Neural progenitor cell (in vitro differentiated cells): ENCODE measurements at regions not wholly inside any gene's neighbourhood (a gene's known extent, or its start where the extent isn't known, plus 50 kb on each side); places are given as distances from the start of the nearest gene placed in this dataset.
"Not testable (repeated sequence)": the region's sequence is repeated elsewhere in the genome, so short reads cannot be mapped to it uniquely, and the experiment has no call there.

Source experiments
- DNase-seq: peaks from one replicate; pipeline ENCODE4 v3.0.0-alpha.2; 2016; ENCODE audit warnings: low spot score
- H2AFZ ChIP-seq: fragments of 200-600 bp; sonication (generic); replicated peaks from 2 replicates; pipeline ENCODE4 v1.6.1; 2016; ENCODE audit warnings: antibody characterized with exemption
- H3F3A ChIP-seq: fragments of 200-600 bp; sonication (generic); 2 replicates; pipeline ENCODE4 v1.6.1; 2016; ENCODE audit warnings: antibody characterized with exemption, low read depth
- H3K27ac ChIP-seq: fragments of 200-600 bp; sonication (generic); 2 replicates; pipeline ENCODE4 v1.5.1; 2016; ENCODE audit warnings: mild to moderate bottlenecking
- H3K27me3 ChIP-seq: fragments of 200-600 bp; sonication (generic); 2 replicates; pipeline ENCODE4 v1.6.1; 2016; ENCODE audit warnings: mild to moderate bottlenecking, moderate library complexity
- H3K36me3 ChIP-seq: fragments of 200-600 bp; sonication (generic); 2 replicates; pipeline ENCODE4 v1.5.1; 2016
- H3K4me1 ChIP-seq: fragments of 200-600 bp; sonication (generic); 2 replicates; pipeline ENCODE4 v1.6.1; 2016; ENCODE audit warnings: mixed run types
- H3K4me2 ChIP-seq: fragments of 200-600 bp; sonication (generic); 2 replicates; pipeline ENCODE4 v1.6.1; 2016
- H3K4me3 ChIP-seq: fragments of 200-600 bp; sonication (generic); 2 replicates; pipeline ENCODE4 v1.5.1; 2016
- H3K79me2 ChIP-seq: fragments of 200-600 bp; sonication (generic); 2 replicates; pipeline ENCODE4 v1.6.1; 2016; ENCODE audit warnings: low read depth
- H3K9ac ChIP-seq: fragments of 200-600 bp; sonication (generic); 2 replicates; pipeline ENCODE4 v1.6.1; 2016
- H3K9me3 ChIP-seq: fragments of 200-600 bp; sonication (generic); 2 replicates; pipeline ENCODE4 v1.5.1; 2016; ENCODE audit warnings: low read depth
- H4K20me1 ChIP-seq: fragments of 200-600 bp; sonication (generic); 2 replicates; pipeline ENCODE4 v1.6.1; 2016; ENCODE audit warnings: low read depth
- H3K27ac Mint-ChIP-seq: 3 replicates; pipeline ENCODE4 v1.8.0; 2021; ENCODE audit warnings: mixed read lengths
- H3K27me3 Mint-ChIP-seq: 2 replicates; pipeline ENCODE4 v1.8.0; 2022; ENCODE audit warnings: low read depth, mild to moderate bottlenecking, inconsistent platforms, moderate library complexity, mixed read lengths; ENCODE audit not compliant: insufficient read depth
- H3K36me3 Mint-ChIP-seq: 3 replicates; pipeline ENCODE4 v1.8.0; 2021; ENCODE audit warnings: mixed read lengths
- H3K4me1 Mint-ChIP-seq: 3 replicates; pipeline ENCODE4 v1.8.0; 2021; ENCODE audit warnings: mixed read lengths
- H3K4me3 Mint-ChIP-seq: 3 replicates; pipeline ENCODE4 v1.8.0; 2021; ENCODE audit warnings: mild to moderate bottlenecking, moderate library complexity, mixed read lengths
- H3K9me3 Mint-ChIP-seq: 3 replicates; pipeline ENCODE4 v1.8.0; 2020; ENCODE audit warnings: mixed read lengths
- EZH2 ChIP-seq: fragments of 200-600 bp; sonication (generic); IDR thresholded peaks from 2 replicates; pipeline ENCODE4 v1.6.1; 2017; ENCODE audit warnings: antibody characterized with exemption, mild to moderate bottlenecking, moderate library complexity
- EZH2phosphoT487 ChIP-seq: fragments of 200-600 bp; sonication (generic); IDR thresholded peaks from 2 replicates; pipeline ENCODE4 v1.6.1; 2017; ENCODE audit warnings: antibody characterized with exemption
- TF ChIP-seq, protein P1 (sequence below): fragments of 200-600 bp; sonication (generic); IDR thresholded peaks from 2 replicates; pipeline ENCODE4 v1.5.1; 2017; ENCODE audit warnings: antibody characterized with exemption, mild to moderate bottlenecking

DNA sequence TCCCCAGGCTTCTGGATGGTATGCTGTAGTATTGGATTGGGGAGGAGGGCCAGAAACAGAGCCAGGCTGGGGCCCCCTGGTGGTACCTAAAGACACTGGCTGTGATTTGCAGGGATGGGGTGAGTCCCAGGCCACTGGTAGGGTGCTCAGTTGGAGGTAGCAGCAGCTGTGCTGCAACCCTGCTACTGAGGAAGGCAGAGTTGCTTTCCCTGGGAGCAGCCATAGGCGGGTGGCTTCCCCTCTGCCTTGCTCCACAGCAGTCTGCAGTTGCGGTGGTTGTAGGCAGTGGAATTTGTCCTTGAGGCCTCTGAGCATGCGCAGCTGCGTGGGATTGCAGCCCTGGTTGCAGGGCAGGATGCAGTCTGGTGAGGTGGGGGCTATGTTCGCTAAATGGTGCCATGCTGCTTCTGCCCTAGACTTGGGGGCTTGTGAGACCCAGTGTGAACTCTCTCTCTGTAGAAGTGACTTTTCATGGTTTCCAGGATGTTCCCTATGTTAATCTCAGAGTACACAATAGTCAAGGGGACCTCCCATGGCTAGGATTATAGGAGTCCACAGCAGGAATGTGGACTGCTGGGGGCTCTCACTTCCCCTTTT, 443.5 kb downstream of the XIRP2 start:
- Mint-ChIP-seq H3K4me3 (peak overlapping the region; percentile 75), H3K27ac (peak overlapping the region; percentile 29), H3K4me1 (peaks cover 42% of the 10 kb centered on the region), H3K36me3 (peaks cover 13% of the 10 kb centered on the region), H3K27me3 (peaks cover 3% of the 10 kb centered on the region), H3K9me3 (peaks cover 29% of the 10 kb centered on the region)
- no peak for TF ChIP-seq EZH2phosphoT487
- no peak for TF ChIP-seq EZH2
- TF ChIP-seq, protein P1, sequence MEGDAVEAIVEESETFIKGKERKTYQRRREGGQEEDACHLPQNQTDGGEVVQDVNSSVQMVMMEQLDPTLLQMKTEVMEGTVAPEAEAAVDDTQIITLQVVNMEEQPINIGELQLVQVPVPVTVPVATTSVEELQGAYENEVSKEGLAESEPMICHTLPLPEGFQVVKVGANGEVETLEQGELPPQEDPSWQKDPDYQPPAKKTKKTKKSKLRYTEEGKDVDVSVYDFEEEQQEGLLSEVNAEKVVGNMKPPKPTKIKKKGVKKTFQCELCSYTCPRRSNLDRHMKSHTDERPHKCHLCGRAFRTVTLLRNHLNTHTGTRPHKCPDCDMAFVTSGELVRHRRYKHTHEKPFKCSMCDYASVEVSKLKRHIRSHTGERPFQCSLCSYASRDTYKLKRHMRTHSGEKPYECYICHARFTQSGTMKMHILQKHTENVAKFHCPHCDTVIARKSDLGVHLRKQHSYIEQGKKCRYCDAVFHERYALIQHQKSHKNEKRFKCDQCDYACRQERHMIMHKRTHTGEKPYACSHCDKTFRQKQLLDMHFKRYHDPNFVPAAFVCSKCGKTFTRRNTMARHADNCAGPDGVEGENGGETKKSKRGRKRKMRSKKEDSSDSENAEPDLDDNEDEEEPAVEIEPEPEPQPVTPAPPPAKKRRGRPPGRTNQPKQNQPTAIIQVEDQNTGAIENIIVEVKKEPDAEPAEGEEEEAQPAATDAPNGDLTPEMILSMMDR: peak; percentile 48
- peaks cover 24% of the 10 kb centered on the region for H4K20me1 ChIP-seq
- peak overlapping the region; percentile 14 for H3K4me3 ChIP-seq
- H3K36me3 ChIP-seq: no peaks in the 10 kb centered on the region
- peak; percentile 86 for DNase-seq
- no peak overlapping the region for H3K27ac ChIP-seq
- H3F3A ChIP-seq: peaks cover 34% of the 10 kb centered on the region
- no peak overlapping the region for H3K9ac ChIP-seq
- H3K4me2 ChIP-seq: peak overlapping the region; percentile 69
- H3K9me3 ChIP-seq: no peaks in the 10 kb centered on the region
- H2AFZ ChIP-seq: no peak overlapping the region
- peaks cover 32% of the 10 kb centered on the region for H3K4me1 ChIP-seq
- peaks cover 28% of the 10 kb centered on the region for H3K79me2 ChIP-seq
- H3K27me3 ChIP-seq: no peaks in the 10 kb centered on the region

DNA sequence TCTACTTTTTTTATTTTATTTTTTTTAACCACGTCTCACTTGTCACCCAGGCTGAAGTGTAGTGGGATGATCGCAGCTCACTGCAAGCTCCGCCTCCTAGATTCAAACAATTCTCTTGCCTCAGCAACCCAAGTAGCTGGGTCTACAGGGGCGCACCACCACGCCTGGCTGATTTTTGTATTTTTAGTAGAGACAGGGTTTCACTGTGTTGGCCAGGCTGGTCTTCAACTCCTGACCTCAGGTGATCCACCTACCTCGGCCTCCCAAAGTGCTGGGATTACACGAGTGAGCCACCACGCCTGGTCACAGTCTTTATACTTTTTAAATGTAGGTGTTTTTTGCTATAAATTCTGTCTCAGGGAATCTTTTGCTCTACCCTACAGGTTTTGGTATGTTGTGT, 440.5 kb downstream of the XIRP2 start:
- not testable (repeated sequence) for H3K4me2 ChIP-seq, H3K4me3 ChIP-seq, H3K9me3 ChIP-seq, H3K27me3 ChIP-seq, H3K36me3 ChIP-seq, H3K27me3 Mint-ChIP-seq, H3K27ac Mint-ChIP-seq, H2AFZ ChIP-seq, DNase-seq, H3K9ac ChIP-seq, H3K27ac ChIP-seq, H3K4me3 Mint-ChIP-seq
- Histone ChIP-seq H3K79me2 (peaks cover 28% of the 10 kb centered on the region), H4K20me1 (peaks cover 24% of the 10 kb centered on the region), H3K4me1 (peaks cover 31% of the 10 kb centered on the region), H3F3A (peaks cover 34% of the 10 kb centered on the region)
- H3K4me1 Mint-ChIP-seq: peaks cover 32% of the 10 kb centered on the region
- H3K9me3 Mint-ChIP-seq: peaks cover 36% of the 10 kb centered on the region
- peaks cover 13% of the 10 kb centered on the region for H3K36me3 Mint-ChIP-seq

- Mint-ChIP-seq H3K27ac (no peak overlapping the region), H3K27me3 (no peaks in the 10 kb centered on the region), H3K4me1 (no peaks in the 10 kb centered on the region), H3K36me3 (peaks cover 10% of the 10 kb centered on the region), H3K9me3 (peaks cover 19% of the 10 kb centered on the region), H3K4me3 (no peak overlapping the region)
- Histone ChIP-seq H3K27me3 (no peaks in the 10 kb centered on the region), H3K9ac (no peak overlapping the region), H3K36me3 (no peaks in the 10 kb centered on the region), H3F3A (no peaks in the 10 kb centered on the region), H3K27ac (no peak overlapping the region), H3K4me1 (no peaks in the 10 kb centered on the region), H3K79me2 (no peaks in the 10 kb centered on the region), H4K20me1 (no peaks in the 10 kb centered on the region), H2AFZ (no peak overlapping the region), H3K4me3 (no peak overlapping the region), H3K4me2 (no peak overlapping the region), H3K9me3 (no peaks in the 10 kb centered on the region)
- TF ChIP-seq EZH2phosphoT487 (no peak), EZH2 (no peak)
- TF ChIP-seq, protein P1: no peak
- DNase-seq: no peak
These were observed 434.5 kb downstream of the XIRP2 start for GRCh38 chr2:167322795-167323194.

GRCh38 chr2:167318581-167318980, 430.3 kb downstream of the XIRP2 start:
- H3K36me3 ChIP-seq: no peaks in the 10 kb centered on the region
- no peaks in the 10 kb centered on the region for H3K27me3 ChIP-seq
- H3F3A ChIP-seq: no peaks in the 10 kb centered on the region
- no peak overlapping the region for H3K9ac ChIP-seq
- H3K9me3 ChIP-seq: no peaks in the 10 kb centered on the region
- Mint-ChIP-seq H3K4me3 (no peak overlapping the region), H3K27ac (no peak overlapping the region), H3K9me3 (peaks cover 2% of the 10 kb centered on the region), H3K36me3 (peaks cover 9% of the 10 kb centered on the region), H3K4me1 (no peaks in the 10 kb centered on the region), H3K27me3 (no peaks in the 10 kb centered on the region)
- H3K4me2 ChIP-seq: no peak overlapping the region
- no peaks in the 10 kb centered on the region for H3K4me1 ChIP-seq
- TF ChIP-seq, protein P1: no peak
- TF ChIP-seq EZH2 (no peak), EZH2phosphoT487 (no peak)
- H4K20me1 ChIP-seq: no peaks in the 10 kb centered on the region
- DNase-seq: no peak
- H3K4me3 ChIP-seq: no peak overlapping the region
- no peak overlapping the region for H3K27ac ChIP-seq
- H3K79me2 ChIP-seq: no peaks in the 10 kb centered on the region
- no peak overlapping the region for H2AFZ ChIP-seq
